NB4 (cell line): ENCODE measurements at regions not wholly inside any gene's neighbourhood (a gene's known extent, or its start where the extent isn't known, plus 50 kb on each side); places are given as distances from the start of the nearest gene placed in this dataset.

ENCODE experiments used
- DNase-seq: peaks from one replicate; pipeline ENCODE4 v3.0.0; 2010; ENCODE audit warnings: low read depth
- H3K4me3 ChIP-seq: one replicate; pipeline ENCODE4 v1.5.1; 2011; ENCODE audit warnings: mild to moderate bottlenecking, low read depth, low read length, moderate library complexity
- MYC ChIP-seq: IDR thresholded peaks from 2 replicates; pipeline ENCODE4 v1.6.1; 2011; ENCODE audit warnings: low read depth, low read length
- POLR2A ChIP-seq: IDR thresholded peaks from 2 replicates; pipeline ENCODE4 v1.6.1; 2011; ENCODE audit warnings: mild to moderate bottlenecking; ENCODE audit not compliant: insufficient read length; ENCODE audit errors: extremely low read depth
- TF ChIP-seq, protein P1 (sequence below): IDR thresholded peaks from 2 replicates; pipeline ENCODE4 v1.6.1; 2011; ENCODE audit warnings: low read depth, low read length
- TF ChIP-seq, protein P2 (sequence below): IDR thresholded peaks from one replicate; pipeline ENCODE4 v1.5.1; 2012; ENCODE audit warnings: low read depth, low read length

DNA sequence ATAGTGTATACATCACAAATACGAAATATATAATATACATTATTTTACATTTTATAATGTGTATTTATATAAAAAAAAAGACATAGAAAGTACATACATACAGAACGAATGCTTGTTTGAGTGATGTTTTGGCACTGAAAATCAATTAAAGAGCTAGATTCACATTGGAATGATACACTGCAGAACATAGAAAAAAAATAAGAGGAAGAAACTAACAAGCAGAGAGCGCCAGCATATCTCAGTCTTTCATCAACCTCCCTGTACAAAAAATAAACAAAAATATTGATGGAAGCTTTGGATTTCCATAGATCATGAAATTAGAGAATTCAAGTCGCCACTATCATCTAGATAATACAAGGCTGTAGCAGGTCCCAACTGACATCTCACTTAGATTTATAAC is 420.6 kb downstream of the CENPC start:
- TF ChIP-seq, protein P1, sequence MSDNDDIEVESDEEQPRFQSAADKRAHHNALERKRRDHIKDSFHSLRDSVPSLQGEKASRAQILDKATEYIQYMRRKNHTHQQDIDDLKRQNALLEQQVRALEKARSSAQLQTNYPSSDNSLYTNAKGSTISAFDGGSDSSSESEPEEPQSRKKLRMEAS: no peak
- no peak for TF ChIP-seq POLR2A
- no peak overlapping the region for H3K4me3 ChIP-seq
- no peak for DNase-seq

- DNase-seq: peak; percentile 3
- TF ChIP-seq, protein P1: no peak
- TF ChIP-seq, protein P2, sequence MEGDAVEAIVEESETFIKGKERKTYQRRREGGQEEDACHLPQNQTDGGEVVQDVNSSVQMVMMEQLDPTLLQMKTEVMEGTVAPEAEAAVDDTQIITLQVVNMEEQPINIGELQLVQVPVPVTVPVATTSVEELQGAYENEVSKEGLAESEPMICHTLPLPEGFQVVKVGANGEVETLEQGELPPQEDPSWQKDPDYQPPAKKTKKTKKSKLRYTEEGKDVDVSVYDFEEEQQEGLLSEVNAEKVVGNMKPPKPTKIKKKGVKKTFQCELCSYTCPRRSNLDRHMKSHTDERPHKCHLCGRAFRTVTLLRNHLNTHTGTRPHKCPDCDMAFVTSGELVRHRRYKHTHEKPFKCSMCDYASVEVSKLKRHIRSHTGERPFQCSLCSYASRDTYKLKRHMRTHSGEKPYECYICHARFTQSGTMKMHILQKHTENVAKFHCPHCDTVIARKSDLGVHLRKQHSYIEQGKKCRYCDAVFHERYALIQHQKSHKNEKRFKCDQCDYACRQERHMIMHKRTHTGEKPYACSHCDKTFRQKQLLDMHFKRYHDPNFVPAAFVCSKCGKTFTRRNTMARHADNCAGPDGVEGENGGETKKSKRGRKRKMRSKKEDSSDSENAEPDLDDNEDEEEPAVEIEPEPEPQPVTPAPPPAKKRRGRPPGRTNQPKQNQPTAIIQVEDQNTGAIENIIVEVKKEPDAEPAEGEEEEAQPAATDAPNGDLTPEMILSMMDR: peak; percentile 20
- no peak overlapping the region for H3K4me3 ChIP-seq
Measured at GRCh38 chr4:67122029-67122428, 423.3 kb downstream of the CENPC start.

DNA sequence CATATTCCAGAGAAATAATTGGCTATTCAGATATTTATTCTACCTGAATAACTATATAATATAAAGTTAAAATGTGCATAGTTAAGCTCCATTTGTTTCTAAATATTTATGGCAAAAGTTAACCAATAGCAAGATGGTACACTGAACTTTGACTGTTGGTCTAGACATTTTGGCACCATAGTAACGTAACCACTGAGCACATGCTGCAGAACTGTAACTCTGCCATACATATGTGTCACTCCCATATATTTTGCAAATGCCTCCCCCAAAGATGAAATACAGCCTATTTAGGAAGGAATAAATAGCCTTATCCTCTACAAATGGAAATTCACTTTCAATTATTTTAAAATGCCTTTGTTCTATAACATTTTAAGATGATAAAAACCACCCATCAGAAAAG is 424.9 kb downstream of the CENPC start:
- no peak for DNase-seq
- TF ChIP-seq, protein P2: no peak
- TF ChIP-seq MYC: no peak
- TF ChIP-seq, protein P1: no peak
- TF ChIP-seq POLR2A: no peak
- H3K4me3 ChIP-seq: no peak overlapping the region

GRCh38 chr4:67109276-67109675 is 436.0 kb downstream of the CENPC start:
- H3K4me3 ChIP-seq: no peak overlapping the region
- no peak for DNase-seq
- TF ChIP-seq, protein P2: no peak

- DNase-seq: no peak
- H3K4me3 ChIP-seq: no peak overlapping the region
- TF ChIP-seq, protein P1: no peak
- TF ChIP-seq POLR2A: no peak
- TF ChIP-seq, protein P2: no peak
- TF ChIP-seq MYC: no peak
Measured at GRCh38 chr4:67106861-67107460, 438.3 kb downstream of the CENPC start.

- no peak for DNase-seq
- H3K4me3 ChIP-seq: no peak overlapping the region
- TF ChIP-seq, protein P1: no peak
- no peak for TF ChIP-seq MYC
- TF ChIP-seq, protein P2: no peak
- no peak for TF ChIP-seq POLR2A
Measured at GRCh38 chr4:67104145-67104544, 441.2 kb downstream of the CENPC start.
